AG04449 (cell line): ENCODE measurements at regions not wholly inside any gene's neighbourhood (a gene's known extent, or its start where the extent isn't known, plus 50 kb on each side); places are given as distances from the start of the nearest gene placed in this dataset.
"Not testable (repeated sequence)": the region's sequence is repeated elsewhere in the genome, so short reads cannot be mapped to it uniquely, and the experiment has no call there.

Experiments used
- CTCF ChIA-PET: fragments of 350-600 bp; formaldehyde crosslinking; extraction: SDS; loops from one replicate; lab custom pipeline; 2021; ENCODE audit warnings: antibody characterized with exemption; lab: Yijun Ruan, JAX
- POLR2A ChIA-PET: fragments of 400-600, 350-600 bp; formaldehyde crosslinking; extraction: SDS; loops from one replicate; lab custom pipeline; 2020; ENCODE audit warnings: antibody characterized with exemption, inconsistent platforms; lab: Yijun Ruan, JAX
- DNase-seq: peaks from one replicate; pipeline ENCODE4 v3.0.0-alpha.2; 2010; ENCODE audit warnings: low read depth, low spot score
- H3K4me3 ChIP-seq: 2 replicates; pipeline ENCODE4 v1.5.1; 2011; ENCODE audit warnings: low read depth, mild to moderate bottlenecking, control low read depth, low read length
- TF ChIP-seq, protein P1 (sequence below): IDR thresholded peaks from one replicate; pipeline ENCODE4 v1.5.1; 2011; ENCODE audit warnings: mild to moderate bottlenecking, moderate library complexity, low read length, control low read depth, inconsistent platforms; ENCODE audit not compliant: insufficient read depth; ENCODE audit errors: missing control alignments

DNA sequence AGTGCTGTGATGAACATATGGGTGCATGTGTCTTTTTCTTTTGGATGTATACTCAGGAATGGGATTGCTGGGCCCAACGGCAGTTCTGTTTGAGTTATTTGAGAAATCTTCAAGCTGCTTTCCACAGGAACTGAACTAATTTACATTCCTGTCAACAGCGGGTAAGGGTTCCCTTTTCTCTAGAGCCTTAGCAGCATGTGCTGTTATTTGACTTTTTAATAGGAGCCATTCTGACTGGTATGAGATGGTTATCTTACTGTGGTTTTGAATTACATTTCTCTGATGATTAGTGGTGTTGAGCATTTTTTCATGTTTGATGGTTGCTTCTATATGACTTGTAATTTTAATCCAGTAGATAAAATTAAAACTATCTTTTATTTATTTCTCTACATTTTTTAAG is 1168.6 kb upstream of the ALCAM start:
- DNase-seq: peak; percentile 2
- CTCF ChIA-PET: no interaction called here
- TF ChIP-seq, protein P1, sequence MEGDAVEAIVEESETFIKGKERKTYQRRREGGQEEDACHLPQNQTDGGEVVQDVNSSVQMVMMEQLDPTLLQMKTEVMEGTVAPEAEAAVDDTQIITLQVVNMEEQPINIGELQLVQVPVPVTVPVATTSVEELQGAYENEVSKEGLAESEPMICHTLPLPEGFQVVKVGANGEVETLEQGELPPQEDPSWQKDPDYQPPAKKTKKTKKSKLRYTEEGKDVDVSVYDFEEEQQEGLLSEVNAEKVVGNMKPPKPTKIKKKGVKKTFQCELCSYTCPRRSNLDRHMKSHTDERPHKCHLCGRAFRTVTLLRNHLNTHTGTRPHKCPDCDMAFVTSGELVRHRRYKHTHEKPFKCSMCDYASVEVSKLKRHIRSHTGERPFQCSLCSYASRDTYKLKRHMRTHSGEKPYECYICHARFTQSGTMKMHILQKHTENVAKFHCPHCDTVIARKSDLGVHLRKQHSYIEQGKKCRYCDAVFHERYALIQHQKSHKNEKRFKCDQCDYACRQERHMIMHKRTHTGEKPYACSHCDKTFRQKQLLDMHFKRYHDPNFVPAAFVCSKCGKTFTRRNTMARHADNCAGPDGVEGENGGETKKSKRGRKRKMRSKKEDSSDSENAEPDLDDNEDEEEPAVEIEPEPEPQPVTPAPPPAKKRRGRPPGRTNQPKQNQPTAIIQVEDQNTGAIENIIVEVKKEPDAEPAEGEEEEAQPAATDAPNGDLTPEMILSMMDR: no peak

DNA sequence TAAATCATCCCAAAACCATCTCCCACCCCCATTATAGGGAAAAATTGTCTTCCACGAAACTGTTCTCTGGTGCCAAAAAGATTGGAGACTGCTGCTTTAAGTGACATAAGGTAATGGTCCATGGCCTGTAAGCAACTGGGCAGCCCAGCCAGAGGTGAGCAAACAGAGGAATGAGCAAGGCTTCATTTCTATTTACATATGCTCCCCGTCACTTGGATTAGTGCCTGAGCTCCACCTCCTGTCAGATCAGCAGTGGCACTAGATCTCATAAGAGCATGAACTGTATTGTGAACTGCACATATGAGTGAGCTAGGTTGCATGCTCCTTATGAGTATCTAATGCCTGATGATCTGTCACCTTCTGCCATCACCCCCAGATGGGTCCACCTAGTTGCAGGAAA is 1159.8 kb upstream of the ALCAM start:
- H3K4me3 ChIP-seq: no peak overlapping the region
- CTCF ChIA-PET: no interaction called here
- TF ChIP-seq, protein P1: no peak
- POLR2A ChIA-PET: no interaction called here
- no peak for DNase-seq

More for the DNA sequence above, 1168.6 kb upstream of the ALCAM start:
- H3K4me3 ChIP-seq: no peak overlapping the region
- POLR2A ChIA-PET: no interaction called here

DNA sequence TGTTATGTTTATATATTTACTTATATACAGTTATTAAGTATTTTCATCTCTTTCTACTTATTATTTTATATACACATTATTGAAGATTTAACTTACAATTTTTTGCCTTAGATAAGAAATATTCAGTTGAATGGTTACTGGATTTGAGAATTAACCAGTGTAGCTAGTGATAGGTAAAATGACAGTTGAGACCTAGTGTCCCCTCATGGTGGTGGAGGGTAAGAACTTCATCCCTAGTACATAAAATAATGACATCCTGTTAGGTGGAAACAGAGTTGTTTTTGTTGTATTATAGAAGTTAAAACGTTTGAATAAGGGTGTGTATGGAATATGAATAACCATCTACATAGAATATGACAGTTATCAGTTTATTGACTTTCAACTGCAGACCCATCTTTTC is 1152.4 kb upstream of the ALCAM start:
- H3K4me3 ChIP-seq: no peak overlapping the region
- POLR2A ChIA-PET: no interaction called here
- CTCF ChIA-PET: no interaction called here
- TF ChIP-seq, protein P1: no peak
- DNase-seq: no peak

DNA sequence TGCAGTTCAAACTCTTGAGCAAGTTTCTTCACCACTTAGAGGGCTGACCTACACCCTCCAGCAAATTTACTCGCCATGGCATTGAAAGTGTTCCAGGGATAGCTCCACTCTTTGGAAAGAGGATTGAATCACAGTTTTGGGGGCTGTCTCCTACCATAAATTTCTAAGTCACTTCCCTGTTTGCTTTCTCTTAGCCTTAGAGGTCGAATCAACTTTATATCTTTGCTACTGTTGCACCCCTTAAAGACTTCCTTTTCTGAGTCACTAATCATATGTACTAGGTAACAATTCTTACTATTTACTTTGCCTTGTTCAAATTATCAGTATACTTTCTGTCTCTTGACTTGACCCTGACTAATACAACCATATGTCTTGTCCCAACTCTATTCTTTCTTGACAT is 1151.8 kb upstream of the ALCAM start:
- TF ChIP-seq, protein P1: no peak
- POLR2A ChIA-PET: no interaction called here
- H3K4me3 ChIP-seq: no peak overlapping the region
- CTCF ChIA-PET: no interaction called here
- no peak for DNase-seq

DNA sequence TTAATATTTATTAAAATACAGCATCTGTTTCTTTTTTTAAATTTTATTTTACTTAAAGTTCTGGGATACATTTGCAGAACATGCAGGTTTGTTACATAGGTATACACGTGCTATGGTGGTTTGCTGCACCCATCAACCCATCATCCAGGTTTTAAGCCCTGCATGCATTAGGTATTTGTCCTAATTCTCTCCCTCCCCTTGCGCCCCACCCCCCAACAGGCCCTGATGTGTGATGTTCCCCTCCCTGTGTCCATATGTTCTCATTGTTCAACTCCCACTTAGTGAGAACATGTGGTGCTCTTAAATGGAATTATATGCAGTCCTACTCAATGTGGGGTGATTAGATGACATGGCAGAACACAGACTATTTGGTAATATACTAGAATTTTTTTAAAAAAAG is 1147.7 kb upstream of the ALCAM start:
- DNase-seq, H3K4me3 ChIP-seq, CTCF ChIA-PET, POLR2A ChIA-PET: not testable (repeated sequence)

DNA sequence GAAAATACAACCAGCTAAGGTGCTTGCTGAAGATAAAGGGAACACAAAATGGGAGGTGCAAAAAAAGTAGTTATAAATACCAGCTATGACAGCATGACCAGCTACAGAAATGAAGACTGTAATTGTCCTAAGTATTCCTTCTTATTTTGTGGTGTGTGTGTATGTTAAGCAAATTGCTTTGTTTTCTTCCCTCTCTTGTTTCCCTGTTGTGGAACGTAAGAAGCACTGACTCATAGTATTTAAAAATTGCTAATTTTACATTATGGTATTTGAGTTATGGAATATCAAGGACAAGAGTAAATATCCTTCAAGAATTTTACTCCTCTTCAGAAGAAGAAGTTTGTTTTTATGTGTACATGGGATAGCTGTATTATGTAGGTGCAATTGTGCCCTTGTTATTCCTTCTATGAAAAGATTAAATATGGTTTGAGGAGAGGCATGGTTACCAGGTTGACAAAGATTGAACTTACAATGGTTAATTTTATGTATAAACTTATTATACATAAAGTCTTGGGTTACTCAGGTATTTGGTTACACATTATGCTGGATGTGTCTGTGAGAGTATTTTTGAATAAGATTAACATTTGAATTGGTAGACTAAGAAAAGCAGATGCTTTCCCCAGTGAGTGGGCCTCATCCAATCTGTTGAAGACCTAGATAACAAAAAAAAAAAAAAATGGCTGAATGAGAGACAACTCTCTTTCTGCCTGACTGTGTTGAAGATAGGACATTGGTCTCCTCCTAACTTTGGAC is 1132.1 kb upstream of the ALCAM start:
- TF ChIP-seq, protein P1: no peak
- no peak overlapping the region for H3K4me3 ChIP-seq
- ChIA-PET POLR2A (no interaction called here), CTCF (no interaction called here)
- no peak for DNase-seq

DNA sequence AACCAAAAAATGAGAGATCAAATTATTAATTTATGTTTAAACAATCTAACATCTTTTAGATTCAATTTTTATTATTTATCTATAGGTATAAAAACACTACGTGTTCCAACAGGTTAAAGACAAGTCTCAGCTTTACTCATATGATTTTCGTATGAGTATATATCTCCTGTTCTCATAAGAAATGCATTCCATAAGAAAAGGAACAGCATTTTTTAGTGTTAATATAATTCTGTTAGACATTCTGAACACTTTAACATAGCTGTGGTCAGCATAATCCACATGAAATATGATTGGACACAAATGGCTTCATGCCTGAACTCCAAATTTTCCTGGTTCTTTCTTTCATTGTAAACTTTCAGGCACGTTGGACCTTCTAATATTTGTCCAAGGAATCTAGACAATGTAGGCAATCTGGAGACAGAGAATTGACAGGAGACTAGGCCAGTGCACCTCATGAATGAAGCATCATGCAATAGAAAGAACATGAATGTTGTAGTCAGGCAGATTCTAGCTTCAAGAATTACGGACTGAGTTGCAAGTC is 1122.0 kb upstream of the ALCAM start:
- POLR2A ChIA-PET: no interaction called here
- DNase-seq: no peak
- CTCF ChIA-PET: no interaction called here
- TF ChIP-seq, protein P1: no peak
- no peak overlapping the region for H3K4me3 ChIP-seq
